Astrocyte of the cerebellum (primary cell): ENCODE measurements at regions not wholly inside any gene's neighbourhood (a gene's known extent, or its start where the extent isn't known, plus 50 kb on each side); places are given as distances from the start of the nearest gene placed in this dataset.

Source experiments
- DNase-seq: peaks from one replicate; pipeline ENCODE4 v3.0.0-alpha.2; 2011; ENCODE audit warnings: low read depth
- H3K4me3 ChIP-seq: 2 replicates; pipeline ENCODE4 v1.5.1; 2011; ENCODE audit warnings: mild to moderate bottlenecking, low read depth, low read length, moderate library complexity
- CTCF ChIP-seq: IDR thresholded peaks from 2 replicates; pipeline ENCODE4 v1.5.1; 2012; ENCODE audit warnings: low read length, low read depth, moderate library complexity, mild to moderate bottlenecking; ENCODE audit errors: missing control alignments
- in situ Hi-C: cut with HindIII; loops from 2 replicates; pipeline ENCODE4 v1.10.0; 2017; ENCODE audit warnings: low sequenced_read_pairs

GRCh38 chr3:184485241-184485640 lies 76.3 kb upstream of the EPHB3 start:
- TF ChIP-seq CTCF, result no peak
- no peak for DNase-seq
- H3K4me3 ChIP-seq, result no peak overlapping the region
- in situ Hi-C loops, result no loop called here

GRCh38 chr3:184485906-184486305 lies 75.7 kb upstream of the EPHB3 start:
- in situ Hi-C loops, result no loop called here
- no peak overlapping the region for H3K4me3 ChIP-seq
- no peak for DNase-seq
- no peak for TF ChIP-seq CTCF

- TF ChIP-seq CTCF, result no peak
- in situ Hi-C loops, result no loop called here
- no peak overlapping the region for H3K4me3 ChIP-seq
- no peak for DNase-seq
Measured at GRCh38 chr3:184486614-184487013, 75.0 kb upstream of the EPHB3 start.

GRCh38 chr3:184488577-184488976 lies 73.0 kb upstream of the EPHB3 start:
- no peak overlapping the region for H3K4me3 ChIP-seq
- in situ Hi-C loops, result no loop called here
- TF ChIP-seq CTCF, result no peak
- no peak for DNase-seq

GRCh38 chr3:184489268-184489841 lies 72.2 kb upstream of the EPHB3 start:
- no peak for TF ChIP-seq CTCF
- H3K4me3 ChIP-seq, result no peak overlapping the region
- in situ Hi-C loops, result no loop called here
- DNase-seq, result no peak

GRCh38 chr3:184491011-184491576 lies 70.5 kb upstream of the EPHB3 start:
- no peak overlapping the region for H3K4me3 ChIP-seq
- no peak for TF ChIP-seq CTCF
- in situ Hi-C loops, result no loop called here
- no peak for DNase-seq
